Colonic mucosa (tissue), 4 donors: ENCODE measurements at regions not wholly inside any gene's neighbourhood (a gene's known extent, or its start where the extent isn't known, plus 50 kb on each side); places are given as distances from the start of the nearest gene placed in this dataset.

Experiments
- DNase-seq: peaks from one replicate; pipeline ENCODE4 v3.0.0-alpha.2; 2020
- H3K27ac ChIP-seq: fragments of 200-600 bp; one replicate; pipeline ENCODE4 v1.8.0; 2021
- H3K27me3 ChIP-seq: fragments of 200-600 bp; one replicate; pipeline ENCODE4 v1.8.0; 2021
- H3K36me3 ChIP-seq: fragments of 200-600 bp; one replicate; pipeline ENCODE4 v1.8.0; 2021
- H3K4me1 ChIP-seq: fragments of 200-600 bp; one replicate; pipeline ENCODE4 v1.8.0; 2021; ENCODE audit warnings: mild to moderate bottlenecking
- H3K4me3 ChIP-seq: fragments of 200-600 bp; one replicate; pipeline ENCODE4 v1.8.0; 2021
- H3K9ac ChIP-seq, 2 donors: one replicate each; pipeline ENCODE4 v1.7.0; 2013; ENCODE audit warnings: control low read depth in 2 of 2, low read depth in 2 of 2, low read length in 2 of 2
- H3K9me3 ChIP-seq: fragments of 200-600 bp; one replicate; pipeline ENCODE4 v1.8.0; 2021
- intact Hi-C: fragments of 100-400 bp; cut with DNase I; formaldehyde crosslinking; loops from one replicate; pipeline ENCODE4 v1.14.1; 2022
- TF ChIP-seq, protein P1 (sequence below): fragments of 200-600 bp; IDR thresholded peaks from one replicate; pipeline ENCODE4 v1.8.0; 2022; ENCODE audit warnings: antibody characterized with exemption, mild to moderate bottlenecking
- donor health status: healthy.
- donor health status: DM: no; HTN: no; CAD: no.
- donor health status: DM: no; HTN: no; CAD: no.

DNA sequence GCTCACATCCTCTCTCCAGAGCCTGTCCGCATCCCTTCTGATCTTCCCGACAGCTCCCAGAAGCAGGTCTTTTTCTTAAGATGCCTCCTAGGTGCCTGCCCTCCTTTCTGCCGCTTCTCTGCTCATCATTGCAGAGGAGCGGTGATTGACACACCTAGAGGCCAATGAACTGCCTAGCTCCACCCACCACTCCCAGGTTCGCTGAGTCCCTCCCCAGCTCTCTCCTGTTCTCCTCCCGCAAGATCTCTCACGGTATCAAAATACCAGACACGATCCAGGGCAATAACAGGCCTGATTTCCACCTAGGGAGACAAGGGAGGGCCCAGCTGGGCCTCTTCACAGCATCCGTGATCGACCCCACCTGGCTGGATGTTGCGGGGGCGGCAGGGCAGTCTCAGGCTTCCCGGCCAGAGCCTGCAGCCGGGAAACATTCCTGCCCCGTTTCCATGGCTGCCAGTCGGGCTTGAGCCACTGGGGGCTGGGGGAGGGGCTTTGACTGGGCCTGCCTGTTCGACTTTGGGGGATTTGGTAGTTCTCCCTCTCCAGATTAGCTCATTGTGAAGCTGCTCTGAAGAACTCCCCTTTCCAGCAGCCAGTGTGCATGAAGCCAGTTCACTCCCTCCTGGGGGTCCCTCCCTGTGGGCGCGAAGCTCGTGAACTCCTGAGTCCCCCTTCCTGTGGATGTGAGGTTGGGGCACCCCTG lies 373.5 kb downstream of the RPS24 start:
- no peak overlapping the region for H3K27ac ChIP-seq
- intact Hi-C loops: no loop called here
- TF ChIP-seq, protein P1, sequence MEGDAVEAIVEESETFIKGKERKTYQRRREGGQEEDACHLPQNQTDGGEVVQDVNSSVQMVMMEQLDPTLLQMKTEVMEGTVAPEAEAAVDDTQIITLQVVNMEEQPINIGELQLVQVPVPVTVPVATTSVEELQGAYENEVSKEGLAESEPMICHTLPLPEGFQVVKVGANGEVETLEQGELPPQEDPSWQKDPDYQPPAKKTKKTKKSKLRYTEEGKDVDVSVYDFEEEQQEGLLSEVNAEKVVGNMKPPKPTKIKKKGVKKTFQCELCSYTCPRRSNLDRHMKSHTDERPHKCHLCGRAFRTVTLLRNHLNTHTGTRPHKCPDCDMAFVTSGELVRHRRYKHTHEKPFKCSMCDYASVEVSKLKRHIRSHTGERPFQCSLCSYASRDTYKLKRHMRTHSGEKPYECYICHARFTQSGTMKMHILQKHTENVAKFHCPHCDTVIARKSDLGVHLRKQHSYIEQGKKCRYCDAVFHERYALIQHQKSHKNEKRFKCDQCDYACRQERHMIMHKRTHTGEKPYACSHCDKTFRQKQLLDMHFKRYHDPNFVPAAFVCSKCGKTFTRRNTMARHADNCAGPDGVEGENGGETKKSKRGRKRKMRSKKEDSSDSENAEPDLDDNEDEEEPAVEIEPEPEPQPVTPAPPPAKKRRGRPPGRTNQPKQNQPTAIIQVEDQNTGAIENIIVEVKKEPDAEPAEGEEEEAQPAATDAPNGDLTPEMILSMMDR: no peak
- H3K9me3 ChIP-seq: no peaks in the 10 kb centered on the region
- H3K4me1 ChIP-seq: no peaks in the 10 kb centered on the region
- H3K9ac ChIP-seq: no peak overlapping the region
- no peaks in the 10 kb centered on the region for H3K36me3 ChIP-seq
- H3K4me3 ChIP-seq: peak overlapping the region; percentile 25
- peak; percentile 89 for DNase-seq
- no peaks in the 10 kb centered on the region for H3K27me3 ChIP-seq

DNA sequence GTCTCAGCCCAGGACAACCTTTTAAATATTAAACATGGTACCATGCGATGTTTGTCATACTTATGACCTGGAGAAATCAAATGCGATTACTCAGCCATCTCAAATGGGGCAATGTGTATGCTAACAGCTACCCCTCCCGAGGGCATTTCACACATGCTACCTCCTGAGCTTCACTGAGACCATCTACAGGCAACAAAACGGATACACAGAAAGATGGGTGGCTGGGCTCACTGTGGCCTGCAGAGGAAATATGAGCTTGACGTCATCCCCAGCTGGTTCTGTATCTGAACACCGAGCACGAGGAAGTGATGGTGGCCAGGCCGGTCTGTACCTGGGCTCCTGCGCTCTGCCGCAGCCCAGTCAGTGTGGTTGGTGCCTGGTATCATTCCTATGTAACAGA lies 374.3 kb downstream of the RPS24 start:
- no peaks in the 10 kb centered on the region for H3K9me3 ChIP-seq
- TF ChIP-seq, protein P1: no peak
- H3K36me3 ChIP-seq: no peaks in the 10 kb centered on the region
- H3K4me1 ChIP-seq: no peaks in the 10 kb centered on the region
- H3K27me3 ChIP-seq: no peaks in the 10 kb centered on the region
- H3K9ac ChIP-seq: no peak overlapping the region
- no peak for DNase-seq
- intact Hi-C loops: no loop called here
- no peak overlapping the region for H3K27ac ChIP-seq
- H3K4me3 ChIP-seq: no peak overlapping the region

DNA sequence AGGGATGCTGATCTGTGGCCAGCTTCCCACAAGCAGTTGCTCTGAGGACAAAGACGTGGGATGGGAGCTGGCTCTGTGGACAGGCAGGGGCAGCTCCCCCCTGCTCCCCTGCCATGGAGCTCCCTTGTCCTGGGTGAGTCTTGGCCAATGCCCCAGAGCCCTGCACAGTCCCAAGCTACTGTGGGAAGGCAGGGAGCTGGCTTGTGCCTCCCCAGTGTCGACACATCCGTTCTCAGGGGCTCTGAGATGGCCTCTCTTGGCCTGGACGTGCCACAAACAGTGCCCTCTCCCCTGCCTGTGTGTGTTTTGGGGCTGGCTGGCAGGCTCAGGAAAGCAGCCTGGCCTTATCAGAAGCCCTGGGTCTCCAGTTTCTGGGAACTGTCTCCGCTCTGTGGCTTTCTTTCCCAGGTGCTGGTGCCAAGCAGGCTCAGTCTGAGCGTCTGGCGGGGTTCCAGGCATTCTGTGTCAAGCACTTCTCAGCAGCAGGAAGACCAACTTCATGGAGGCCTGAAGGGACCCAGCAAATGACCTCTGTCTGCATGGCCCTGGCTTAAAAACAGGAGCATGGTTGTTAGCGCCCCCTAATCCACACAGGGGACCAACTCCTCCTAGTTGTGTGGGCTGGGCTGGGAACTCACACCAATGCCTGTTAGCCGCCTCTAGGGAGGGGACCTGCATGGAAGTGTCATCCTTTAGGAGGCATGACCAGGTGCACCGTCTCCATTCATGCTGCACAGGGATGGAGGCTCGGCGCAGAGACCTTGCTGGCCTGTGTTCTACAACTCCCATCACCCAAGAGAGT lies 375.2 kb downstream of the RPS24 start:
- no peaks in the 10 kb centered on the region for H3K27me3 ChIP-seq
- H3K9me3 ChIP-seq: no peaks in the 10 kb centered on the region
- TF ChIP-seq, protein P1: no peak
- H3K4me1 ChIP-seq: no peaks in the 10 kb centered on the region
- DNase-seq: no peak
- no peak overlapping the region for H3K4me3 ChIP-seq
- no peaks in the 10 kb centered on the region for H3K36me3 ChIP-seq
- intact Hi-C loops: no loop called here
- H3K9ac ChIP-seq: no peak overlapping the region
- no peak overlapping the region for H3K27ac ChIP-seq

DNA sequence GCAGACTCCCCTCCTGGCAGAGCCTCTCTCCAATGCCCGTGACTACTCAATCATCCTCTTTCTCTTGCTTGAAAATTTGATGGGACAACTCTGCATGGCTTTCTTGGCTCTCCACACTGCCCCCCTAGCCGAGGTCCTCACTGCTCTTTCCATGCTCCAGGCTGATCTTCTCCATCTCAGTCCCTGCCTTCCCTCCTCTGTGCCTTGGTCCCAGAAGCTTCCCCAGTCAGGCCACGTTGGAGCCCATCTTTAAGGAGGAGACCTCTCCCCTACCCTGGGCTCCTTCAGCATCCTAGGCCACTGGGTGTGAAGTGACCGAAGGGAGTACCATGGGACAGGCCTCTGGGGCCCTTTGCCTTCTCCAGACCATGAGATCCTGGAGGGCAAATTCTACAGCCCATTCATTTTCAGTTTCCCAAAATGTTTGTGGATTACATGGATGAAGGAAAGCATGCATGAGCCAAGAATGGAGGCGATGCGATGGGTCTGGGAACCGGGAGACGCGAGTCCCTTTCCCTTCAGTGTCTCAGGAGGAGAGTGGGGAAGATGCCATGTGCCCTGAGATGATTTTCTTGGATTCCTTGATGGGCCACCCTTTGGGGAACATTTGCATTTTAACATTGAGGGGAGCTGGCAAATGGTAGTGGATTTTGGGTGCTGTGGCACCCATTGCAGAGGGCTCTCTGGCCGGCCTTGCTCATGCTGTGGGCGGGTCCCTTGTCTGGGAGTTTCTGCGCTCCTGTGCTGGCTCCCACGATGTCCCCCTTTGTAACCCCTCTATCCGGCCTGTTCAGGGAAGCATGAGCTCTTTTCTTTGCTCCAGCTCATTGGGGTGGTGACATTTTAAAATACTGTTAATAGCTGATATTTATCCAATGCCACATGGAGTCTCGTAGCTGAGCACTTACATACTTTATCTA lies 376.6 kb downstream of the RPS24 start:
- Histone ChIP-seq H3K36me3 (no peaks in the 10 kb centered on the region), H3K4me1 (no peaks in the 10 kb centered on the region), H3K9me3 (no peaks in the 10 kb centered on the region), H3K4me3 (no peak overlapping the region), H3K27me3 (no peaks in the 10 kb centered on the region), H3K9ac (no peak overlapping the region), H3K27ac (no peak overlapping the region)
- intact Hi-C loops: no loop called here
- TF ChIP-seq, protein P1: no peak
- DNase-seq: no peak

DNA sequence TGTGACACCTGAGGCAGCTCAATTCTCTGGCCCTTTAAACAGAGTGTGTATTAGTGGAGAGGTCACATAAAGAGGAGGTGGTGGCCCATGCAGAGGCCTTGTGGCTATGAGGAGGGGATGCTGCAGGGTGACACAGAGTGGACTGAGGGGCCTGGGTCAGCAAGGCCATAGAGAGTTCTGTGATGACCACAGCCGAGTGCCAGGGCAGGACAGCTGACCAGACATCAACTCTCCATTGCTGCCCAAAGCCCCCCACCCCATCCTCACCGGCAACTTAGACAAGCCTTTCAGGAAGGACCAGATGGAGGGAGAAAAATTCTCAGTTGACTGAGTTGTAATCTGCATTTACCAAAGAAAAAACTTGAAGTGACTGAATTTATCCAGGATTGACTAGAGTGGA lies 378.1 kb downstream of the RPS24 start:
- no peaks in the 10 kb centered on the region for H3K4me1 ChIP-seq
- H3K4me3 ChIP-seq: no peak overlapping the region
- intact Hi-C loops: no loop called here
- TF ChIP-seq, protein P1: no peak
- no peak overlapping the region for H3K9ac ChIP-seq
- no peaks in the 10 kb centered on the region for H3K27me3 ChIP-seq
- H3K27ac ChIP-seq: no peak overlapping the region
- DNase-seq: no peak
- H3K9me3 ChIP-seq: no peaks in the 10 kb centered on the region
- H3K36me3 ChIP-seq: no peaks in the 10 kb centered on the region
